Adrenal gland (tissue), 9 donors: ENCODE measurements at regions not wholly inside any gene's neighbourhood (a gene's known extent, or its start where the extent isn't known, plus 50 kb on each side); places are given as distances from the start of the nearest gene placed in this dataset.

ENCODE experiments used
- DNase-seq, 7 donors: peaks; one replicate each; pipeline ENCODE4 v3.0.0-alpha.2; 2019 to 2020
- H3K27ac ChIP-seq, 5 donors: fragments of 200-600 bp; sonication (generic) in 4 of 5; 1 replicate in 3 of 5; 2 replicates in 2 of 5; pipeline versions ENCODE4 v1.5.1 to v1.8.0; 2016 to 2020; ENCODE audit warnings: mild to moderate bottlenecking in 1 of 5
- H3K27me3 ChIP-seq: fragments of 200-600 bp; 2 replicates; pipeline ENCODE4 v1.8.0; 2021
- H3K36me3 ChIP-seq, 2 donors: fragments of 200-600 bp; replicated peaks in 1 of 2; 1 replicate in 1 of 2; 2 replicates in 1 of 2; pipeline versions ENCODE4 v1.5.1 to v1.8.0; 2018 to 2022
- H3K4me1 ChIP-seq, 2 donors: fragments of 200-600 bp; replicated peaks in 1 of 2; 1 replicate in 1 of 2; 2 replicates in 1 of 2; pipeline versions ENCODE4 v1.5.1 to v1.8.0; 2018 to 2021
- H3K4me3 ChIP-seq, 4 donors: fragments of 200-600 bp; sonication (generic) in 3 of 4; one replicate each; pipeline ENCODE4 v1.5.1; 2016 to 2018
- H3K9me3 ChIP-seq, 3 donors: fragments of 200-600 bp; sonication (generic) in 1 of 3; replicated peaks in 1 of 3; 1 replicate in 2 of 3; 2 replicates in 1 of 3; pipeline versions ENCODE4 v1.5.1 to v1.8.0; 2016 to 2021
- POLR2A ChIP-seq, 2 donors: fragments of 450-650 bp; IDR thresholded peaks; one replicate each; pipeline ENCODE4 v1.6.1; 2017; ENCODE audit warnings: antibody characterized with exemption in 2 of 2, mild to moderate bottlenecking in 2 of 2, moderate library complexity in 1 of 2
- WGBS, 4 donors: extraction: QIAGEN DNeasy Blood & Tissue Kit in 2 of 4; methylation state at CpG; one replicate each; pipeline versions ENCODE4 v1.1.5 to v1.1.7; 2013 to 2017; 5-methylcytosine and 5-hydroxymethylcytosine counted together
- intact Hi-C, 2 donors: fragments of 100-400 bp; cut with DNase I; formaldehyde crosslinking; loops; one replicate each; pipeline versions ENCODE4 v1.14.1 to v1.15.0; 2022 to 2023
- TF ChIP-seq, protein P1 (sequence below), 6 experiments: fragments of 450-650 bp in 4 of 6; fragments of 200-600 bp in 2 of 6; sonication (generic) in 1 of 6; IDR thresholded peaks; 1 replicate in 5 of 6; 2 replicates in 1 of 6; pipeline versions ENCODE4 v1.5.1 to v1.8.0; 2016 to 2021; ENCODE audit warnings: antibody characterized with exemption in 6 of 6, mild to moderate bottlenecking in 2 of 6, moderate library complexity in 1 of 6
- donor health status: healthy with polysubstance abuse.
- donor health status: Bipolar disorder and iron deficiency.
- donor health status: DM: yes; HTN: yes; CAD: no.
- donor health status: DM: no; HTN: no; CAD: no.
- donor health status: DM: no; HTN: no; CAD: no.

DNA sequence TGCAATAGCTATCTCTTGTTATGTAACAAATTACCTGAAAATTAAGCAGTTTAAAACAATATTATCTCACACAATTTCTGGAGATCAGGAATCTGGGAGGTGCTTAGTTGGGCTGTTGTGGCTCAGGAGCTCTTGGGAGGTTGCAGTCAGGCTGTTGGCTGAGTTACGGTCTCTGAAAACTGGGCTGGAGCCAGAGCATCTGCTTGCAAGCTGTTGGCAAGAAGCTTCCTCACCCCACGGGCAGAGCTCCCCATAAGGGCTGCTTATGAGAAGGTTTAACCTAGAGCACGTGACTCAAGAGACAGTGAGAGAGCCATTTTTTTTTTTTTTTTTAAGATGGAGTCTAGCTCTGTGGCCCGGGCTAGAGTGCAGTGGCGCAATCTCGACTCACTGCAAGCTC lies 346.8 kb downstream of the ATP23 start:
- intact Hi-C loops: no loop called here
- 63 to 82% (median 71%) methylated on average over 4 to 6 of the region's 6 CpGs for WGBS, 4 donors
- DNase-seq: no peak
- Histone ChIP-seq H3K27ac (no peak overlapping the region), H3K4me1 (no peaks in the 10 kb centered on the region), H3K27me3 (no peaks in the 10 kb centered on the region), H3K36me3 (no peaks in the 10 kb centered on the region), H3K4me3 (no peak overlapping the region), H3K9me3 (no peaks in the 10 kb centered on the region)
- TF ChIP-seq POLR2A (IDR thresholded peaks at IDR 0.05): no peak
- TF ChIP-seq, protein P1, sequence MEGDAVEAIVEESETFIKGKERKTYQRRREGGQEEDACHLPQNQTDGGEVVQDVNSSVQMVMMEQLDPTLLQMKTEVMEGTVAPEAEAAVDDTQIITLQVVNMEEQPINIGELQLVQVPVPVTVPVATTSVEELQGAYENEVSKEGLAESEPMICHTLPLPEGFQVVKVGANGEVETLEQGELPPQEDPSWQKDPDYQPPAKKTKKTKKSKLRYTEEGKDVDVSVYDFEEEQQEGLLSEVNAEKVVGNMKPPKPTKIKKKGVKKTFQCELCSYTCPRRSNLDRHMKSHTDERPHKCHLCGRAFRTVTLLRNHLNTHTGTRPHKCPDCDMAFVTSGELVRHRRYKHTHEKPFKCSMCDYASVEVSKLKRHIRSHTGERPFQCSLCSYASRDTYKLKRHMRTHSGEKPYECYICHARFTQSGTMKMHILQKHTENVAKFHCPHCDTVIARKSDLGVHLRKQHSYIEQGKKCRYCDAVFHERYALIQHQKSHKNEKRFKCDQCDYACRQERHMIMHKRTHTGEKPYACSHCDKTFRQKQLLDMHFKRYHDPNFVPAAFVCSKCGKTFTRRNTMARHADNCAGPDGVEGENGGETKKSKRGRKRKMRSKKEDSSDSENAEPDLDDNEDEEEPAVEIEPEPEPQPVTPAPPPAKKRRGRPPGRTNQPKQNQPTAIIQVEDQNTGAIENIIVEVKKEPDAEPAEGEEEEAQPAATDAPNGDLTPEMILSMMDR (IDR thresholded peaks at IDR 0.05): no peak

DNA sequence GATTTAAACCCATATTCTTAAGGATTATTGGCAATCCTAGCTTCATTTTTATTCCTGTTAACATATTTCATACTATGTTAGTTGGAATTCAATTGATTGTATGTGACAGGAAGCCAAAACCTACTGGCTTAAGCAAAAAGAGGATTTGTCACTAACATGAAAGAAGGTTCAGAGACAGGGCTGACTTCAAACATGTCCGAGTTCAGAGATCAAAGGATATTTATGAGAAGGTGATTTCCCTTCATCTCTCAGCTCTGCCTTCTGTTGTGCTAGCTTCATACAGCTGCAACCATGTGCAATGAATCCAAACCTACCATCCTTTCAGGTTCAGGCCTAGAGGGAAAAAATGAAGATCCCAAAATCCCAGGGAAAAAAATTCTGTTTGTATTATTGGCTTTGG lies 349.7 kb downstream of the ATP23 start:
- H3K4me3 ChIP-seq: no peak overlapping the region
- no peak overlapping the region for H3K27ac ChIP-seq
- DNase-seq: no peak
- TF ChIP-seq POLR2A (IDR thresholded peaks at IDR 0.05): no peak
- TF ChIP-seq, protein P1 (IDR thresholded peaks at IDR 0.05): no peak
- H3K27me3 ChIP-seq: no peaks in the 10 kb centered on the region
- H3K9me3 ChIP-seq: no peaks in the 10 kb centered on the region
- H3K4me1 ChIP-seq: no peaks in the 10 kb centered on the region
- intact Hi-C loops: no loop called here
- H3K36me3 ChIP-seq: no peaks in the 10 kb centered on the region
- WGBS, 4 donors: 47 to 83% (median 58%) methylated on average over 1 of the region's 1 CpG

DNA sequence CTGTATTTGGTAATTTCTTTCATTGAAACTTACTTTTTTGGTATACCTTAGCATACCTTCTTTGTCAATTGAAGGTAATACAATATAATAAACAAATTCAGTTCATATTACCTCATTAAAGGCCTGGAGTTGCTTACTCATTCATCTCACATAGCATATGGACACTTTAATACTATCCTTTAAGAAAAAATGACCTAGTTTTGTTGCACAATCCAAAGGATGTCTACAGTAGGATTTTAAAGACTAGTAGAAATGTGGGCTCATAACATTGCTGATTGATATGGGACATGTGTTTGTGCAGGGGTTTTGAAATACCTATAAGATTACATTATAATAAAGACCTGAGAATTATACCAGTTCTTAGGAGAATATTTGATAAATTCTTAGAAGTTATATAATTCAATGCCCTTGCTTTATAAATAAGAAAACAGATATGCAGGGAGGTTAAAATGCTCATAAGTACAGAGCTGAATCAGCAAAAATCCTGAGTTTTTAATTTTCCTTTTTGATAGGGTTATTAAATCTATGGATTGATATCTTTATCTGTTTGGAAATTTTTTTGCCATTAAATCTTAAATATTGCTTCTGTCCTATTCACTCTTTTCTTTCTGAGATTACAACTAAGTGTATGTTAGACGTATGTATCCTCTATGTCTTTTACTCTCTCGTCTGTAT lies 352.1 kb downstream of the ATP23 start:
- intact Hi-C loops: no loop called here
- TF ChIP-seq POLR2A (IDR thresholded peaks at IDR 0.05): no peak
- TF ChIP-seq, protein P1 (IDR thresholded peaks at IDR 0.05): no peak
- no peaks in the 10 kb centered on the region for H3K4me1 ChIP-seq
- 88 to 96% (median 90%) methylated on average over 2 of the region's 2 CpGs for WGBS, 4 donors
- H3K27me3 ChIP-seq: no peaks in the 10 kb centered on the region
- no peaks in the 10 kb centered on the region for H3K36me3 ChIP-seq
- H3K4me3 ChIP-seq: no peak overlapping the region
- no peak for DNase-seq
- no peak overlapping the region for H3K27ac ChIP-seq
- no peaks in the 10 kb centered on the region for H3K9me3 ChIP-seq

DNA sequence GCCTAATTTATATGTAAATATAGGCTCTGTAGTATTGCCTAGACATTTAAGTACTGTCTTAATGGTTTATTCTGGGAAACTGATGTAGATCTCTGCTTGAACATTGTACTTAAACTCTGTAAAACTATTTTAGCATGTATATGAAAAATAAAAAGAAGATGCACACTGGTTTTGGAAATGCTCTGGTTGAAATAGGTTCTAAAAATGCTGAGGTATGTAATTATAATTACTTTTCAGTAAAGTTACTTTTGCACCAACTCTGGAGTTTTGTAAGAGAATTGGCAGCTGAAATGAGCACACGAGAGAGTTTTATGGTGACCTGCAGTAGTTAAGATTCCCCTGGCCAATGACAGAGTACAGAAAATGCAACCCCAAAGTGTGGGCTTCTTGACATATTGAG lies 353.9 kb downstream of the ATP23 start:
- no peaks in the 10 kb centered on the region for H3K4me1 ChIP-seq
- no peak for DNase-seq
- no peaks in the 10 kb centered on the region for H3K9me3 ChIP-seq
- intact Hi-C loops: no loop called here
- 63 to 95% (median 87%) methylated on average over 1 of the region's 1 CpG for WGBS, 4 donors
- no peak for TF ChIP-seq POLR2A (IDR thresholded peaks at IDR 0.05)
- TF ChIP-seq, protein P1 (IDR thresholded peaks at IDR 0.05): no peak
- H3K27ac ChIP-seq: no peak overlapping the region
- no peak overlapping the region for H3K4me3 ChIP-seq
- no peaks in the 10 kb centered on the region for H3K27me3 ChIP-seq
- H3K36me3 ChIP-seq: no peaks in the 10 kb centered on the region
